Left lobe of liver (tissue), 2 donors: ENCODE measurements at regions not wholly inside any gene's neighbourhood (a gene's known extent, or its start where the extent isn't known, plus 50 kb on each side); places are given as distances from the start of the nearest gene placed in this dataset.
"Not testable (repeated sequence)": the region's sequence is repeated elsewhere in the genome, so short reads cannot be mapped to it uniquely, and the experiment has no call there.

Source experiments
- ATAC-seq: fragments of 200-7000 bp; cut with Tn5 transposase; one replicate; pipeline ENCODE4 v1.9.1; 2020; ENCODE audit warnings: mild to moderate bottlenecking, moderate library complexity
- DNase-seq: peaks from one replicate; pipeline ENCODE4 v3.0.0-alpha.2; 2020; ENCODE audit warnings: low spot score
- donor health status: DM: no; HTN: no; CAD: no; lungs with moderate emphysema.
- donor health status: DM: no; HTN: yes; CAD: no.

DNA sequence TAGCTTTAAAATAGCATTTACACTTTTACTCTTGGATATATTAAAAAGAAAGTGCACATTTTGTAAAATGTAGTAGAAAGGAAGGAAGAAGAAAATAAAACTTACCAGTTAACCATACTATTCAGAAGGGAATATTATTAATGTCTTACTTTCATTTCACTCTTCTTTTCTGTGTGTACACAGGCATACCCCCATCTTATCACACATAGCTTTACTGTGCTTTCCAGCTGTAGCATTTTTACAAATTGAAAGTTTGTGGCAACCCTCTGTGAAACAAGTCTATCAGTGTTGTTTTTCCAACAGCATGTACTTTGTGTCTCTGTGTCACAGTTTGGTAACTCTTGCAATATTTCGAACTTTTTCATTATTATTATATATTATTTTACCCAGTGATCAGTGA is 314.5 kb downstream of the UTRN start:
- ATAC-seq: no peak
- no peak for DNase-seq

DNA sequence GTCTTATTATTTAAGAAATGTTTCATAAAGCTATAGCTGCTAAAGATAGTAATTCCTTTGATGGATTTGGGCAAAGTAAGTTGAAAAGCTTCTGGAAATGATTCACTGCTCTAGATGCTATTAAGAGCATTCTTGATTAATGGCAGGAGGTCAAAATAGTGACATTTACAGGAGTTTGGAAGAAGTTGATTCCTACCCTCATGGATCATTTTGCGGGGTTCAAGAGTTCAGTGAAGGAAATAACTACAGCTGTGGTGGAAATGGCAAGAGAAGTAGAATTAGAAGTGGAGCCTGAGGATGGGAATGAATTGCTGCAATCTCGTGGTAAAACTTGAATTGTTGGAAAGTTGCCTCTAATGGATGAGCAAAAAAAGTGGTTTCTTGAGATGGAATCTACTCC is 316.1 kb downstream of the UTRN start:
- no peak for ATAC-seq

DNA sequence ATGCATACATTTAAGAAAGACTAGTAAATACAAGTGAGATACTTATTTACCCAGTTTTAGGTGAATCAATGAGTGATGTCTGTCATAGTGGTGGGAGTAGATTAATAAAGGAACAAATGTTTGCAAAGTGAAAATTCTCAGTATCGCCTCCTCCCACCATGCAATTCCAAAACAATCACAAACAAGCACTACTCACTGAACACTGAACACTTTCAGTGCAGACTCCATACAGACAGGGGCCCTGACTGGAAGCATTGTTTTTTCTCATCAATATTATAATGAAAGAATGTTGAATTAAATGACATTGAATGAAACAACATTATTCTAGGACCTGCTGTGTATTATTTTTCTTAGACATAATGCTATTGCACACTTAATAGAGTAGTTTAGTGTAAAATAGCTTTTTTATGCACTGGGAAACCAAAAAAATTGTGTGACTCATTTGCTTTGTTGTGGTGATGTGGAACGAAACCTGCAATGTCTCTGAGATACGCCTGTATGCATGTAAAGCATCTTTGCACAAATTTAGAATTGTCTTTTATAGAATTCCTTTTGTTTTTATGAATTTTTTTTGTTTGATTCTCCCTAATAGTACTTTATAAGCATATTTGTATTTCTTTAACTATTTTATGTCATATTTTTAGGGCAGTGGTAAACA is 317.5 kb downstream of the UTRN start:
- DNase-seq (no peak), ATAC-seq (no peak)

More for the DNA sequence above, 316.1 kb downstream of the UTRN start:
- no peak for DNase-seq

DNA sequence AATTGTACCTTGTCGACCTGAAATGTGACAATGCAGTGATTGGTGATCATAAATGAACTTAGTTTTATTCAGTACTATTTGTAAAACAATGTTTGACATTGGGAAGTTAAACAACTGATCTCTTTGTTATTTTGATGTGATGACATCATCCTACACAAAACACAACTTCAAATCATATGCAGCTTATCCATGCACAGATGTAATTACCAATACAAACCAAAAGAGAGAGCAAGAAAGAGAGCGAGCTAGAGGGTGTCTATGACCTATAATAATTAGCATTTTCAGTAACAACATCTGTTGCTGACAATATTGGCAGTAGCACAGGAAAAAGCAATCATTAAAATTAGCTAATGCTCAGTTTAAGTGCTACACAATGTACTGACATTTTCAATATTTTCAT is 320.9 kb downstream of the UTRN start:
- ATAC-seq: no peak
- DNase-seq: no peak

DNA sequence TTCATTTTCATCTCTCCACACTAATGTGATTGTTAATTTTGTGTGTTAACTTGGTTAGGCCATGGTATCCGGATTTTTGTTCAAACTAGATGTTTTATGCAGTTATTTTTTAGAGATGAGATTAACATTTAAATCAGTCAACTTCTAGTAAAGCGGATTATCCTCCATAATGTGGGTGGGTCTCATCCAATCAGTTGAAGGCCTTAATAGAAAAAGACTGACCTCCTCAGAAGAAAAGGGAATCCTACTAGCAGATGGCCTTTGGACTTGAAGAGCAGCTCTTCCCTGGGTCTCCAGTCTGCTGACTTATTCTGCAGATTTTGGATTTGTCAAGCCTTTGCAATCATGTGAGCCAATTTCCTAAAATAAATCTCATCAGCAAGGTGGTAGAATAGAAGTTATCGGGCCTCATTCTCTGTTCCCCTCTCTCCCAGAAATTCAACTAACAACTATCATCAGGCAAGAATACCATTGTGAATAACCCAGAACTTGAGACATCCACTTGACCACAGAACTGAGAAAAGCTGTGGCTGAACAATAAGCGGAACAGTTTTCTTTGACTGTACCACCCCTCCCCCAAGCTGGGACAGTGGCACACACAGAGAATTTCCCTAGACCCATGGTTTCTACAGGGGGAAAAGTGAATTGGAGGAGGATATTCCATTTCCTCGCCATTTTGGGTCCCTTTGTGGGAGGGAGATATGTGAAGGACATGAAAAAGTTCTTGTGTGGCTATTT is 323.0 kb downstream of the UTRN start:
- DNase-seq: no peak
- no peak for ATAC-seq

DNA sequence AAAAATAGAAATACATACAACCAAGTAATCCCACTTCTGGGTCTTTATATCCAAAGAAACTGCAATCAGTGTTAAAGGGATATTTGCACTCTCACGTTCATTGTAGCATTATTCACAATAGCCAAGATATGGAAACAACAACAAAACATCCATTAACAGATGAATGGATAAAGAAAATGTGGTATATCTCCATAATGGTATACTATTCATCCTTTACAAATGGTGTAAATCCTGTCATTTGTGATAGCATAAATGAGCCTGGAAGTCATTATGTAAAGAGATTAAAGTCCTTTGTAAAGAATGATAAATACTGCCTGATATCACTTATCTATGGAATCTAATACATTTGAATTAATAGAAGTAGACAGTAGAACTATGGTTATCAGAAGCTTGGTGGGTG is 327.7 kb downstream of the UTRN start:
- ATAC-seq (no peak), DNase-seq (no peak)

DNA sequence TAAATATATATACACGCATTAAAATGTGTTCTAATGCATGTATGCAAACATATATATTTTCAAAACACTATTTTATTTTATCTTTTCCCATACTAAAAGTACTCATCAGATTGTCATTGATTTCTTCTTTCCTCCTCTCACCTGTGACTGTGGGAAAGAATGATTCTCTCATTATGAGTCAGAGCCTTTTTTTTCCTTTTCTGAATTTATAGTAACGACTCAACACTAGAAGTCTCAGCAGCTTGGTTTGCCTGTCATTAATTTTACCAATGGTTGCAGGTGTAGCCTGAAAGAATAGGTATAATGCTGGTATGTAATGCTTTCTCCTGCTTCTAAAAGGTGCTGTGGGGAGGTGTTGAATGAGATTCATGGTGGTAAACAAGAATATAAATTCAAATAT is 328.7 kb downstream of the UTRN start:
- ATAC-seq (no peak), DNase-seq (no peak)

DNA sequence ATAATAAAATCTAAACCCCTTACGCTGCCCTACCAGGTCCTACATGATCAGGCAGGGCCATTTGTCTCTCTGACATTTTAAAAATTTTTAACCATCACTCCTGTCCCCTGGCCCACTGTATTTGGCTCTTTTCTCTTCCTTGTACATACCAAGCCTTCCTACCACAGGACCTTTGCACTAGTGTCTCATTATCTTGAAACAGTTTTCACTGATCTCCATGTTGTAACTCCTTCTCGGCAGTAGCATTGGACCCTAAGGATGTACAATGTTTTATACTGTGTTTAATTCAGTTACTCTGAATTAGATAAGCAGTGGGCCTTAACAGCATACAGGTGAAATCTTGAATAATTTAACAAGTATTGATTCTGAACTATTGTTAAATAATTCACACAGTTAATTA is 330.7 kb downstream of the UTRN start:
- DNase-seq (no peak), ATAC-seq (no peak)

DNA sequence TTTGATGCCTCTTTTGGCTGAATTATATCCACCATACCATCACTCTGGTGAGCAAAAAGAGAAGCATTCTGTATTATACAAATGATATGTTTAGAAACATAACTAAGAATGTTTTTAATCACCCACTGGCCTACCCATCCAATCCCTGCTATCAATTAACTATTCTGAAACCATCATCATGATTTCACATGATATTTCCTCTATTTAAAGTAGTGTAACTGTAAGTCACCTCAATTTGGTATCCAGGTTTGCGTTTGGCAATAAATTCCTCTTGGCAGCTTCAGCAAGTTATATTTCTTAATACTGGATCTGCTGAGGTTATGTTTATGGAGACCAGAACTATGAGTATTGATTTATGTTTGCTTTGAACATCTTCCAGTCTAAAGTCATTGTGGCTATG is 332.1 kb downstream of the UTRN start:
- DNase-seq (no peak), ATAC-seq (peak; percentile 22)

DNA sequence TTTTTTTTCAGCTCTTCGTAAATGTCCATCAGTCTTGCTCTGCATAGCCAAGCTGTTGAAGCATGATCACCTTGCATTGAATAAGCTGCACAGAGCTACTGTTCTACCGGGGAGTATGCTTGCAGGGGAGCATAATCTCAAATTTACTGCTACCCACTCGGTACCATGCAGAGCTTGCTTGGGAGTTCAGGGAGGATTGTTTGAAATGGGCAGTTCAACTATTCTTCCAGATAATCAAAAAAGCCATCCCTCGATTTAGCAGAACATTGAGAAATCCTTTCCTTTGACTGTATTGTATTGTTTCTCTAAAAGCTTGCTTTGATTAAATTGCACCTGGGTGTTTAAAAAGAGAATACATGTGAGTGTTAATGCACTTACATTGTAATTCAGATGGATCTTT is 332.6 kb downstream of the UTRN start:
- DNase-seq (no peak), ATAC-seq (no peak)

DNA sequence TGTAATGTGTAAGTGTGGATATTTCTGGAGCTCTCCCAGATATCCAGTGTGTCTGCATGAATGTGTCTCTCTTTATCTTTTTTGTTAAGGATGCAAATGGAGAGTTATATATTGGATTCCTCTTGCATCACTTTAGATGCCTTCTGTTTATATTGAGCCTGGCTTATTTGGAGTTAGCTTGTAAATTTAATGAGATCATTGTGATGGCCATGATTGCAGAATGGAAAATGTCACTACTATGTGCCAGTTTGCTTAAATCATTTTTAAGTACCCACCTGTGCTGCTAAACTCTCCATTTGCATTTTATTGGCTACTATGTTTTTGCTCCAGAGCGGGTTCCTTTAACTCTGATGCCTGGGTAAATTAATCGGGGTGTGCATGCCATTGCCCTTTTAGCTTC is 334.8 kb downstream of the UTRN start:
- DNase-seq (no peak), ATAC-seq (no peak)

DNA sequence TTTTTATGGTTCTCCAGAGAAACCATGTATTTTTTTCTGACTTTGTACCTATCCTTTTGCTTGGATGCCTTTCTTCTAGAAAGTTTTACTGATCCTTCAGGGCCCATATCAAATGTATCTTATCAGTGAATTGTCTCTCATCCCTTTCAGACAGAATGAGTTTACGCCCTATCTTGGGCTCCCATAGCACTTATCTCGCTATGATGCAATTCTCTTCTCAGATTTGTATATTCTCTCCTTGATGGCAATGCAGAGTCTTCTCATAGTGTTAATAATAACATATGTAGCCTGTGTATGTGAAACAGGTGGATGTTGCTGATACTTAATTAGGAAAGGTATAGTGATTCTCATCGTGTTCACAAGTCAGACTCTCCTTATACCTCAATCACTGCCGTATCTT is 336.2 kb downstream of the UTRN start:
- ATAC-seq (no peak), DNase-seq (no peak)

DNA sequence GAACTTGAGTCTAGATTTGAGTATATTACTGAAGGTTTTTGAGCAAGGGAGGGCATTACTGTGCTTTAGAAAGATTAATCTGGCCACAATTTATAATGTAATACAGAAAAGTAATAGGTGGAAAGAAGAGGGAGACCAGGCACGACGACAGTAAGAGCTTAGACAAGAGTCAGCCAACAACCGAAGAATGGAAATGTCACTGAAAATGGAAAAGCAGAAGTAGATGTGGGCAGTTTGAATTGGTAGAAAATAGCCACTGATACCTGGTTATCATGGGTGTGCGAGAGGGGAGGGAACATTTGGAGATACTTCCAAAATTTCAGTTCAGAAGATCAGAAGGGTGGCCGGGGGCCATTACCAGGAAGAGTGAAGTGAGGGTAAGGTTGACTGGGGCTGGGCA is 339.1 kb downstream of the UTRN start:
- DNase-seq (no peak), ATAC-seq (no peak)

DNA sequence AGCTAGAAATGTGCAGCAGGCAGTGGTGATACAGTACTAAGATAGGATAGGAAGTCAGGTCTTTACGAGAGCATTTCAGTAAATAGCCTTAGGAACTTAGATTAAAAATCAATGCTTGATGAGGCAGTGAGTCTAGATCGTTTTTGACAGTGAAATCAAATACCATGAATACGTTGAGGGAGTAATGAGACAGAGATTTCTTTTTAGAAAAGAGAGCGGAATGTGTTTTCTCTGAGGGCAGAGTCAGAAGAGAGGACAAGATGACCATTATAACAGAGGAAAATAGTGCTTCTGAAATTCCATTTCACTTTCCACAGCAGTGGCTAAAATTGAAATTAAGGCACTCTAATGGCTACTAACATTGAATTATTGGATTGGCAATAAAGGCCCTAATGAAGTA is 339.6 kb downstream of the UTRN start:
- no peak for DNase-seq
- ATAC-seq: no peak

DNA sequence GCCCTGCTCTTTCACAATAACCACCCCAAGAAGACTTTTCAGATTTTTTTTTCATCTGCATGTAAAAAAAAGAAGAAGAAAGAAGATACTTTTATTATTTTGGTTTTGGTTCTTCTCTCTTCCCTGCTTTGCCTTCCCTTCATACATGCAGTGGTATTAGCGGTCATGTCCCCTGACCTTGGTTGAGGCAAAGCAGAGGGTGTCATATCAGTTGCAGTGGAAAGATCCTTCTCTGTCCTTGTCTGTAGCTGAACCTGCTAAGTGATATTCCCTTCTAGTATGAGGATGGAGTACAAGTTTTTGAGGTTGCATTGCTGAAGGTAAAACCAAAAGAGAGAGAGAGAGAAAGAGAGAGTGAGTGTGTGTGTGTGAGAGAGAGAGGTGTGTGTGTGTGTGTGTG is 345.7 kb downstream of the UTRN start:
- no peak for DNase-seq
- no peak for ATAC-seq

DNA sequence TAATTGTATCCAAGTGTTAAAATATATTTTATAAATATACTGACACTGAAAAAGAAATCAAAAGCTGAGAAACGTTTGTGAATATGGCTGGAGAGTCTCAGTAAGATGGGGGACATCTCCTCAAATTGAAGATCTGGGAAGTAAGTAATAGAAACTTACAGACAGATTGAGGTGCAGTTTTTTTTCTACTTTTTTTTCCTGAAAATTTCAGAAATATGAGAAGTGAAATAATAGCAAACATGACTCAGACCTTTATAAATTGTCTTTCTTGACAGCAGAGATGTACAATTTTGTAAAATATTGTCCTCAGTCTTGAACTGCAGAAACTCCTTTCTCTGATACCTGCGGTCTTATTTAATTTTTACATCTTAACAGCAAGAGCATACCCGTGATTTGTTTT is 347.1 kb downstream of the UTRN start:
- no peak for DNase-seq
- ATAC-seq: no peak

DNA sequence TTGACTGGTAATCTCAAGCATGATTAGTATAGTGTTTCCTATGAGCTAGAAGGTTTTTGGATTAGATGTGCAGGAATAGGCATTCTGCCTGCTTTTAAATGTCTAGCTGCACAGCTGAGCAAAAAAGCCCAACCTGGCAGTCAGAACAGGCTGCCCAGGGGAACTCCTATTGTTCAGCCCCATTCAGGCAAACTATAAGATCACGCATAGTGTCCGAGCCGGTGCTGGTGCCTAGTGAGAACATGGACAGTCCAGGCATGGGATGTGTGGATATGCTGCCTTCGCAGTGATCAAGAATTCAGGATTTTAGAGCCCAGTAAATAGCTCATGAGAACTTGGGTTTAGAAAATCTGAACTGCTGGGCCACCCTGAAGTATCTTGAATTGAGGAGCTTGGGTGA is 348.8 kb downstream of the UTRN start:
- no peak for ATAC-seq
- no peak for DNase-seq

DNA sequence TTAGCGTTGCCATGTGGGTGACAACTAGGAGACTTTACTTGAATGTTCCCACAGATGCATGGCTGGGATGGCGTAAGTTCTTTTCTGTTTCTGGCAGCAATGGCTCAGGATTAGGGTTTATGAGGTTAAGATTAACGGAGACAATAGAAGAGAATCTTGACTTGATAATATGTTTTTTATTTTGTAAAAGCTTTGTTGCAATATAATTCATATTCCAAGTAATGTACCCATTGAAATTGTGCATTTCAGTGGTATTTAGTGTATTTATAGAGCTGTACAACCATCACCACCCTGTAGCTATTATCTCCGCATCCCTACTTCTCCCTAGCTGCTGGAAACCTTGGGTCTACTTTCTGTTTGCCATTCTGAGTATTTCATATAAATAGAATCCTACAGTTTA is 349.2 kb downstream of the UTRN start:
- no peak for ATAC-seq

DNA sequence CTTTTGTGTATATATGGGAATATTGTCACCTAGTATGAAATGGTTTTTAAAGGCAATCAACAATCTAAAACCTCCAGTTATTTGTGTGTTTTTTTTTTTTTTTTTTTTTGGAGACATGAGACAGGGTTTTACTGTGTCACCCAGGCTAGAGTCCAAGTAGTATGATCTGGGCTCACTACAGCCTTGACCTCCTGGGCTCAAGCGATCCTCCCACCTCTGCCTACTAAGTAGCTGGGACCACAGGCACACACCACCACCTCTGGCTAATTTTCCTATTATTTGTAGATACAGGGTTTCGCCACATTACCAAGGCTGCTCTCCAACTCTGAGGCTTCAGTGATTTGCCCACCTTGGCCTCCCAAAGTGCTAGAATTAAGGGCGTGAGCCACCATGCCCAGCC is 349.9 kb downstream of the UTRN start:
- ATAC-seq (peak; percentile 62), DNase-seq (no peak)

More for the DNA sequence above, 349.2 kb downstream of the UTRN start:
- no peak for DNase-seq

DNA sequence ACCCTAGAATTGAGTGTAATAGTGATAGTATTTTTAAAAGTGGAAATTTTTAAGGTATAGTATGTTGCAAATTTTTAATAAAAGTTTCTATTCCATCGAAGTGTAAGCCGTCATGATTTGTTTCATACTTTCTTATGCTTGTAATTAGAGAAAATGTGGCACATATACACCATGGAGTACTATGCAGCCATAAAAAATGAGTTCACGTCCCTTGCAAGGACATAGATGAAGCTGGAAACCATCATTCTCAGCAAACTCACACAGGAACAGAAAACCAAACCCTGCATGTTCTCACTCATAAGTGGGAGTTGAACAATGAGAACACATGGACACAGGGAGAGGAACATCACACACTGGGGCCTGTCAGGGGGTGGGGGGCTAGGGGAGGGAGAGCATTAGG is 350.9 kb downstream of the UTRN start:
- DNase-seq, ATAC-seq: not testable (repeated sequence)

DNA sequence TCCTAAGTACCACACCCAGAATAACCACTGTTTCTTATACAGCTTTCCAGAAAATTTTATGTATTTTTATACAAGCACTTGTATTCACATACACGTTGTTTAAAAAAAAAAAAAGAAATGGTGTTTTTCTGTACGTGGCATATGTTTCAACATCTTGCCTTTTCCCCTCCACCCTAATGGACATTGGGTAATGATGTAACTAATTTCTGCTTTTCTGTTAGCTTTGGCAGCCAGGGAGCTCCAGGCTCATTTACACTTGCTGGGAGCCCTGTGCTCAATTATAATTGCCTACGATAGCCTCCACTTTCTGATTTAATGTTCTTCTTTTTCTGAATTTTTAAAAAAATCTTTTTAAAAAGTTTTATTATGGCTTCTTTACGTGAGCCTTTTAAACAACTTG is 352.4 kb downstream of the UTRN start:
- DNase-seq (no peak), ATAC-seq (peak; percentile 85)

DNA sequence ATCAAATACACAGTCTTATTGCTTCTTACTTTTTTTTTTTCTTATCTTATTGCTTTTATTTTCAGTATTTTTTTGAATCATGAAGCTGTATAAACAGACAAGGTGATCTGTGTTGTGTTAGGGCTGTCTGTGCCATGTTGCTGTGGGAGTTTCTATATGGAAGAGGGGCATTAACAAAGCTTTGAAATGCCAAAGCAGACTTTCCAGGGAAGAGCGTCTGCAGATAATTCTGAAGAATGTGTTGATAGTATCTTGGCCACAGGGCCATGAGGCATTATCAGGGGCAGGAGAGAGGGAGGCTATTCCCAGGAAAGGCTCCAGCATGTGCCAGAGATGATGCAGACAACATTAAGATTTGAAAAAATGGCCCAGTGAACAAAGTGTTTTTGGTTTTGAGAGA is 354.5 kb downstream of the UTRN start:
- no peak for ATAC-seq
- no peak for DNase-seq

DNA sequence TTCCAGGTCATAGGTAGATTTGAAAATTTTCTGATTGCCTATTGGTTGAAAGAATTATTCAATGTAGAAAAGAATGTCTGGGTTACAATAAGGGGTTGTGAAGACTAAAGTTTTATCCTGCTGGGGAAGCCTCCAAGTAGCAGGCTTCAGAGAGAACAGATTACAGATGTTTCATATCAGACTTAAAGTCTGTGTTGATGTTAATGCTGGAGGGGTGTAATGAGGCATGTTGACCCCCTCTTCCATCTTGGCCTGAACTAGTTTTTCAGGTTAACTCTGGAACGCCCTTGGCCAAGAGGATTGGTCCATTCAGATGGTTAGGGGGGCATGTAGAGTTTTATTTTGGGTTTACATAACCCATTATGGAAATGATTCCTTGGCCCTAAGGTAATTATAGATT is 356.2 kb downstream of the UTRN start:
- ATAC-seq (no peak), DNase-seq (no peak)
